A549 (cell line): ENCODE measurements at regions not wholly inside any gene's neighbourhood (a gene's known extent, or its start where the extent isn't known, plus 50 kb on each side); places are given as distances from the start of the nearest gene placed in this dataset.

Experiments
- ATAC-seq, 2 experiments: fragments of 200-7000 bp in 1 of 2; fragments of >200 bp in 1 of 2; cut with Nextera tagmentation in 1 of 2; cut with Tn5 transposase in 1 of 2; 3 replicates each; pipeline versions ENCODE4 v1.8.0 to v1.9.1; 2018 to 2020; ENCODE audit warnings: mild to moderate bottlenecking in 1 of 2, moderate library complexity in 1 of 2
- CTCF ChIA-PET: fragments of 300-600 bp; sonication (Branson Sonifier 250); formaldehyde crosslinking; extraction: SDS; loops from one replicate; lab custom pipeline; 2021; ENCODE audit warnings: antibody characterized with exemption, inconsistent platforms; lab: Yijun Ruan, JAX
- POLR2A ChIA-PET: fragments of 350-600 bp; formaldehyde crosslinking; extraction: SDS; loops from one replicate; lab custom pipeline; 2021; ENCODE audit warnings: antibody characterized with exemption, inconsistent platforms; lab: Yijun Ruan, JAX
- DNase-seq, 2 experiments: peaks; one replicate each; pipeline versions ENCODE4 v3.0.0 to v3.0.0-alpha.2; 2011 to 2016; ENCODE audit warnings: low read depth in 1 of 2, low spot score in 1 of 2
- FAIRE-seq: peaks from 2 replicates; lab custom pipeline; 2011; peaks lifted over from hg19 to GRCh38; lab: Jason Lieb, UNC
- H3K27ac ChIP-seq, 2 experiments: fragments of >200 bp; sonication (Bioruptor Twin); formaldehyde crosslinking; 3 replicates each; pipeline ENCODE4 v1.5.1; 2016 to 2017
- H3K4me1 ChIP-seq: fragments of >200 bp; sonication (Bioruptor Twin); formaldehyde crosslinking; 3 replicates; pipeline ENCODE4 v1.6.1; 2016
- H3K4me2 ChIP-seq: fragments of >200 bp; sonication (Bioruptor Twin); formaldehyde crosslinking; 3 replicates; pipeline ENCODE4 v1.6.1; 2016
- H3K4me3 ChIP-seq: fragments of >200 bp; sonication (Bioruptor Twin); formaldehyde crosslinking; 3 replicates; pipeline ENCODE4 v1.5.1; 2016
- H3K9me3 ChIP-seq: fragments of >200 bp; sonication (Bioruptor Twin); formaldehyde crosslinking; 3 replicates; pipeline ENCODE4 v1.6.1; 2016
- CBX2 ChIP-seq: fragments of 200-600 bp; sonication (generic); IDR thresholded peaks from 2 replicates; pipeline ENCODE4 v1.6.1; 2016; ENCODE audit warnings: low read depth, mild to moderate bottlenecking, borderline replicate concordance
- CBX8 ChIP-seq: fragments of 200-600 bp; sonication (generic); IDR thresholded peaks from 2 replicates; pipeline ENCODE4 v1.6.1; 2016
- CEBPB ChIP-seq, 2 experiments: fragments of >200 bp in 1 of 2; sonication (Bioruptor Twin) in 1 of 2; formaldehyde crosslinking in 1 of 2; IDR thresholded peaks; 2 replicates each; pipeline ENCODE4 v1.6.1; 2012 to 2016
- ESRRA ChIP-seq: fragments of 150-350 bp; IDR thresholded peaks from 2 replicates; pipeline ENCODE4 v1.6.1; 2014; ENCODE audit warnings: mild to moderate bottlenecking, low read length, borderline replicate concordance
- FOXS1 ChIP-seq: fragments of 250-450 bp; sonication (Bioruptor Pico); IDR thresholded peaks from 2 replicates; pipeline ENCODE4 v1.5.0; 2020; ENCODE audit warnings: mild to moderate bottlenecking, moderate library complexity
- GATA3 ChIP-seq: IDR thresholded peaks from 2 replicates; pipeline ENCODE4 v1.6.1; 2012; ENCODE audit warnings: borderline replicate concordance
- JUN ChIP-seq, 2 experiments: fragments of >200 bp; sonication (Bioruptor Twin); formaldehyde crosslinking; IDR thresholded peaks; 2 replicates in 1 of 2; 3 replicates in 1 of 2; pipeline ENCODE4 v1.6.1; 2016 to 2017
- MYC ChIP-seq: IDR thresholded peaks from 2 replicates; pipeline ENCODE4 v1.6.1; 2012; ENCODE audit warnings: mild to moderate bottlenecking, inconsistent platforms, low read length, improper control_type of control experiment, borderline replicate concordance
- NFE2L2 ChIP-seq: fragments of 150-350 bp; conservative IDR thresholded peaks from 2 replicates; pipeline ENCODE4 v1.6.1; 2014; ENCODE audit warnings: low read length
- NR3C1 ChIP-seq: fragments of >200 bp; sonication (Bioruptor Twin); formaldehyde crosslinking; IDR thresholded peaks from 3 replicates; pipeline ENCODE4 v1.6.1; 2017
- PHF8 ChIP-seq: fragments of 200-600 bp; sonication (generic); IDR thresholded peaks from 2 replicates; pipeline ENCODE4 v1.6.1; 2016; ENCODE audit warnings: low read depth, mild to moderate bottlenecking, antibody characterized with exemption, moderate library complexity, borderline replicate concordance
- POLR2A ChIP-seq: IDR thresholded peaks from 2 replicates; pipeline ENCODE4 v1.6.1; 2012; ENCODE audit warnings: mild to moderate bottlenecking, low read length
- RCOR1 ChIP-seq: fragments of 150-350 bp; IDR thresholded peaks from 2 replicates; pipeline ENCODE4 v1.6.1; 2014; ENCODE audit warnings: antibody characterized with exemption, low read length, low read depth
- SMC3 ChIP-seq: fragments of >200 bp; sonication (Bioruptor Twin); formaldehyde crosslinking; IDR thresholded peaks from 3 replicates; pipeline ENCODE4 v1.6.1; 2018; ENCODE audit warnings: inconsistent platforms
- TFCP2L1 ChIP-seq: fragments of 250-450 bp; sonication (Bioruptor Pico); IDR thresholded peaks from 2 replicates; pipeline ENCODE4 v1.5.0; 2021; ENCODE audit warnings: mild to moderate bottlenecking
- TP53 ChIP-seq: fragments of 250-450 bp; sonication (Bioruptor Pico); IDR thresholded peaks from 2 replicates; pipeline ENCODE4 v1.5.0; 2021; ENCODE audit warnings: mild to moderate bottlenecking, moderate library complexity
- ZNF302 ChIP-seq: fragments of 250-450 bp; sonication (Bioruptor Pico); IDR thresholded peaks from 2 replicates; pipeline ENCODE4 v1.9.0; 2021; ENCODE audit warnings: inconsistent platforms, mild to moderate bottlenecking, moderate library complexity
- WGBS: methylation state at CpG from one replicate; pipeline ENCODE4 v1.1.6; 2017; ENCODE audit errors: missing lambda C conversion rate; 5-methylcytosine and 5-hydroxymethylcytosine counted together
- TF ChIP-seq, protein P1 (sequence below): fragments of 200-600 bp; sonication (generic); IDR thresholded peaks from 2 replicates; pipeline ENCODE4 v1.6.1; 2016; ENCODE audit warnings: antibody characterized with exemption, mild to moderate bottlenecking, moderate library complexity
- TF ChIP-seq, protein P2 (sequence below): IDR thresholded peaks from 2 replicates; pipeline ENCODE4 v1.6.1; 2012
- TF ChIP-seq, protein P3 (sequence below): fragments of 150-350 bp; IDR thresholded peaks from 2 replicates; pipeline ENCODE4 v1.6.1; 2014; ENCODE audit warnings: low read depth, mild to moderate bottlenecking, low read length
- TF ChIP-seq, protein P4 (sequence below): fragments of 450-650 bp; IDR thresholded peaks from 2 replicates; pipeline ENCODE4 v1.6.1; 2014; ENCODE audit warnings: antibody characterized with exemption
- TF ChIP-seq, protein P5 (sequence below): IDR thresholded peaks from 2 replicates; pipeline ENCODE4 v1.6.1; 2012

DNA sequence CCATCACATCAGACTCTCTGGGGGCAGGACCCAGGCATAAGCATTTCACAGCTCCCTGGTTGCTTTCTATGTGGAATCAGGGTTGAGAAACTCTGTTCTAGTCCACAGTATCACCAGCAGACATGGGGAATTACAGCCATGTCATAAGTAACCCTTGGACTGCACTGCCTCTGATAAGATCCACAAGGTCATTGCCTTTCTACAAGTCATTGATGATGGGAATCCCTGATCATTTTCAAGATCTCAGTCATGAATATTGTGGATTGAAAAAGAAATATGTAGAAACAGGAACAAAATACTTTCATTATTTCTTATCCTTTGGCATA lies 304.1 kb downstream of the KLF6 start:
- ChIA-PET CTCF (no interaction called here), POLR2A (no interaction called here)
- H3K9me3 ChIP-seq, result no peaks in the 10 kb centered on the region
- no peak for ATAC-seq
- no peak for DNase-seq
- peak overlapping the region in 1 of 2 experiments; percentile 48; a peak in 4 of 6 replicates for H3K27ac ChIP-seq
- H3K4me3 ChIP-seq, result no peak overlapping the region
- FAIRE-seq, result no peak
- H3K4me2 ChIP-seq, result no peak overlapping the region
- TF ChIP-seq, protein P1, sequence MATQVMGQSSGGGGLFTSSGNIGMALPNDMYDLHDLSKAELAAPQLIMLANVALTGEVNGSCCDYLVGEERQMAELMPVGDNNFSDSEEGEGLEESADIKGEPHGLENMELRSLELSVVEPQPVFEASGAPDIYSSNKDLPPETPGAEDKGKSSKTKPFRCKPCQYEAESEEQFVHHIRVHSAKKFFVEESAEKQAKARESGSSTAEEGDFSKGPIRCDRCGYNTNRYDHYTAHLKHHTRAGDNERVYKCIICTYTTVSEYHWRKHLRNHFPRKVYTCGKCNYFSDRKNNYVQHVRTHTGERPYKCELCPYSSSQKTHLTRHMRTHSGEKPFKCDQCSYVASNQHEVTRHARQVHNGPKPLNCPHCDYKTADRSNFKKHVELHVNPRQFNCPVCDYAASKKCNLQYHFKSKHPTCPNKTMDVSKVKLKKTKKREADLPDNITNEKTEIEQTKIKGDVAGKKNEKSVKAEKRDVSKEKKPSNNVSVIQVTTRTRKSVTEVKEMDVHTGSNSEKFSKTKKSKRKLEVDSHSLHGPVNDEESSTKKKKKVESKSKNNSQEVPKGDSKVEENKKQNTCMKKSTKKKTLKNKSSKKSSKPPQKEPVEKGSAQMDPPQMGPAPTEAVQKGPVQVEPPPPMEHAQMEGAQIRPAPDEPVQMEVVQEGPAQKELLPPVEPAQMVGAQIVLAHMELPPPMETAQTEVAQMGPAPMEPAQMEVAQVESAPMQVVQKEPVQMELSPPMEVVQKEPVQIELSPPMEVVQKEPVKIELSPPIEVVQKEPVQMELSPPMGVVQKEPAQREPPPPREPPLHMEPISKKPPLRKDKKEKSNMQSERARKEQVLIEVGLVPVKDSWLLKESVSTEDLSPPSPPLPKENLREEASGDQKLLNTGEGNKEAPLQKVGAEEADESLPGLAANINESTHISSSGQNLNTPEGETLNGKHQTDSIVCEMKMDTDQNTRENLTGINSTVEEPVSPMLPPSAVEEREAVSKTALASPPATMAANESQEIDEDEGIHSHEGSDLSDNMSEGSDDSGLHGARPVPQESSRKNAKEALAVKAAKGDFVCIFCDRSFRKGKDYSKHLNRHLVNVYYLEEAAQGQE, result no peak
- TF ChIP-seq, protein P2, sequence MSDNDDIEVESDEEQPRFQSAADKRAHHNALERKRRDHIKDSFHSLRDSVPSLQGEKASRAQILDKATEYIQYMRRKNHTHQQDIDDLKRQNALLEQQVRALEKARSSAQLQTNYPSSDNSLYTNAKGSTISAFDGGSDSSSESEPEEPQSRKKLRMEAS, result no peak
- no peak for TF ChIP-seq TP53
- no peak for TF ChIP-seq FOXS1 (CRISPR knock-in tag)
- no peak for TF ChIP-seq SMC3
- peaks cover 24% of the 10 kb centered on the region for H3K4me1 ChIP-seq

DNA sequence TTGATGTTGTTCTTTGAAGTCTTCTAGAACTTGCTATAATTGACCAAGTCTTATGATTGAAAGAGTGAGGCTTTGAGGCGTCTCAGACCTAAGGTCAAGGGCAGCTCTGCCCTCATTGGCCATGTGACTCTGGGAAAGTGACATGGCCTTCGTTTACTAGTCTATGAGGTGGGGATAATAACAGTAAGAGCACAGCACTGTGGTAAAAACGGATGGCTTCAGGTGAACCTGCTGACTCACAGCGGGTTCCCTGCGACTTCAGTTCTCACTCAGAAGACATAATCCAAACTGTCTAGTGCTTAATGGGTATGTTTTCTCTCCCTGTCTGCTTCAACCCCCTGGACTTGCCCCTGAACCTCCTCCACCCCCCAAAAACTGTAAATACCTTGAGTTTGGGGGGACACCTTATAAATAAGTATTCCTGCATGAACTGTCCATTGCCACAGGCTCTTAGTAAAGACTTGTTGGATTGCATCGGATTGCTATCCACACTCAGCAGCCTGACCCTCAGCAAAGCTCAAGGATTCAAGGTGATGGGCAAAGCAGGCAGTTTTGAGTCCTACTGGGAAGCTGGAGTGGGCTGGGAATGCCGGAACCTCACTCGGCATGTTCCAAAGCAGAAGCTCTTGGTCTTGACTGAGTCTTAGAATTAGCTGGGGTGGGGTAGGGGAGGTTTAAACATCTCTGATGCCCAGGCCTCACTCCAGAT lies 304.6 kb downstream of the KLF6 start:
- DNase-seq, result no peak
- Histone ChIP-seq H3K4me3 (no peak overlapping the region), H3K4me2 (no peak overlapping the region), H3K9me3 (no peaks in the 10 kb centered on the region), H3K4me1 (peaks cover 21% of the 10 kb centered on the region), H3K27ac (peak overlapping the region in 1 of 2 experiments; percentile 48; a peak in 4 of 6 replicates)
- WGBS, result 82% methylated on average over 8 of the region's 8 CpGs
- CTCF ChIA-PET, result no interaction called here
- no peak for FAIRE-seq
- POLR2A ChIA-PET, result no interaction called here
- TF ChIP-seq ZNF302 (CRISPR knock-in tag), result no peak
- TF ChIP-seq ESRRA, result no peak
- no peak for TF ChIP-seq POLR2A
- TF ChIP-seq NFE2L2, result no peak
- TF ChIP-seq, protein P3, sequence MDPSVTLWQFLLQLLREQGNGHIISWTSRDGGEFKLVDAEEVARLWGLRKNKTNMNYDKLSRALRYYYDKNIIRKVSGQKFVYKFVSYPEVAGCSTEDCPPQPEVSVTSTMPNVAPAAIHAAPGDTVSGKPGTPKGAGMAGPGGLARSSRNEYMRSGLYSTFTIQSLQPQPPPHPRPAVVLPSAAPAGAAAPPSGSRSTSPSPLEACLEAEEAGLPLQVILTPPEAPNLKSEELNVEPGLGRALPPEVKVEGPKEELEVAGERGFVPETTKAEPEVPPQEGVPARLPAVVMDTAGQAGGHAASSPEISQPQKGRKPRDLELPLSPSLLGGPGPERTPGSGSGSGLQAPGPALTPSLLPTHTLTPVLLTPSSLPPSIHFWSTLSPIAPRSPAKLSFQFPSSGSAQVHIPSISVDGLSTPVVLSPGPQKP, result no peak
- TF ChIP-seq PHF8, result no peak
- no peak for TF ChIP-seq TFCP2L1 (CRISPR knock-in tag)
- TF ChIP-seq, protein P4, sequence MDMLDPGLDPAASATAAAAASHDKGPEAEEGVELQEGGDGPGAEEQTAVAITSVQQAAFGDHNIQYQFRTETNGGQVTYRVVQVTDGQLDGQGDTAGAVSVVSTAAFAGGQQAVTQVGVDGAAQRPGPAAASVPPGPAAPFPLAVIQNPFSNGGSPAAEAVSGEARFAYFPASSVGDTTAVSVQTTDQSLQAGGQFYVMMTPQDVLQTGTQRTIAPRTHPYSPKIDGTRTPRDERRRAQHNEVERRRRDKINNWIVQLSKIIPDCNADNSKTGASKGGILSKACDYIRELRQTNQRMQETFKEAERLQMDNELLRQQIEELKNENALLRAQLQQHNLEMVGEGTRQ, result no peak
- TF ChIP-seq GATA3, result no peak
- no peak for TF ChIP-seq NR3C1
- TF ChIP-seq JUN (IDR thresholded peaks at IDR 0.05), result no peak
- ATAC-seq, result no peak

DNA sequence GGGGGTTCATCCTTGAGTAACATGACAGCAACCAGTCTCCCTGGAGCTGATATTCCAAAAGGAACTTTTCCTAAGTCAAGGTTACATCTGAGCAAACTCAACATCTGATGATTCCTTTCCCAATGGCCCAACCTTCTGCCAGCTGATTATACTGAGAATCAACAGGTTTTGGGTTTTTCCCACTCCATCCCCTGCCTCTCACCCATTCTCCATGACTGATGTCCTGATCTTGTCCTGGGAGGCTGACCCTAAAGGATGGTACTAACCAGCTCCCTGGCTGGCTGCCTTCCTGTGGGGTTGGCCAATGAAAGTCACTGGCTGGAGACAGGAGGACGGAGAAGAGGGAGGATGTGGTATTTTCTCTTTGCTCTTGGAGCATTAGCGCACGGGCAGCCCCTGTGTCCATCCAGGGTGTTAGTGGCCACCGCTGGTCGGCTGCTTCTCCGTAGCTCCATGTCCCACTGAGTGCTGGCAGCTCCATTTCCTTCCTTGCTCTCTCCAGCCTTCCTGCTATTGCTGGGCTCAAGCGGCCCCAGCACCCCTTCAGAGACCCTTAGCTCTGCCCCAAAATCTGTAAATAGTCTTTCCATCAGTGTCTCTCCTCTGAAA lies 306.2 kb upstream of the PITRM1 start:
- H3K27ac ChIP-seq, result peak overlapping the region; percentile 9 to 50; a peak in 4 of 6 replicates
- peaks cover 24% of the 10 kb centered on the region for H3K4me1 ChIP-seq
- no peak overlapping the region for H3K4me3 ChIP-seq
- no peak overlapping the region for H3K4me2 ChIP-seq
- WGBS, result 93% methylated on average over 7 of the region's 7 CpGs
- H3K9me3 ChIP-seq, result no peaks in the 10 kb centered on the region
- ChIA-PET CTCF (interaction anchor here (0.5 kb wide), 1 partner anchor 188 kb away, joined by 3 read pairs; no protein-coding TSS in a partner anchor), POLR2A (no interaction called here)
- no peak for TF ChIP-seq CEBPB (IDR thresholded peaks at IDR 0.05)
- TF ChIP-seq JUN (IDR thresholded peaks at IDR 0.05), result no peak
- no peak for TF ChIP-seq CBX2
- no peak for TF ChIP-seq RCOR1
- TF ChIP-seq, protein P5, sequence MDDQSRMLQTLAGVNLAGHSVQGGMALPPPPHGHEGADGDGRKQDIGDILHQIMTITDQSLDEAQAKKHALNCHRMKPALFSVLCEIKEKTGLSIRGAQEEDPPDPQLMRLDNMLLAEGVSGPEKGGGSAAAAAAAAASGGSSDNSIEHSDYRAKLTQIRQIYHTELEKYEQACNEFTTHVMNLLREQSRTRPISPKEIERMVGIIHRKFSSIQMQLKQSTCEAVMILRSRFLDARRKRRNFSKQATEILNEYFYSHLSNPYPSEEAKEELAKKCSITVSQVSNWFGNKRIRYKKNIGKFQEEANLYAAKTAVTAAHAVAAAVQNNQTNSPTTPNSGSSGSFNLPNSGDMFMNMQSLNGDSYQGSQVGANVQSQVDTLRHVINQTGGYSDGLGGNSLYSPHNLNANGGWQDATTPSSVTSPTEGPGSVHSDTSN, result no peak
- TF ChIP-seq CBX8, result no peak
- TF ChIP-seq MYC, result no peak
- DNase-seq, result no peak
- ATAC-seq, result no peak
- no peak for FAIRE-seq
